ENCODE measurements at regions not wholly inside any gene's neighbourhood (a gene's known extent, or its start where the extent isn't known, plus 50 kb on each side); places are given as distances from the start of the nearest gene placed in this dataset.

DNA sequence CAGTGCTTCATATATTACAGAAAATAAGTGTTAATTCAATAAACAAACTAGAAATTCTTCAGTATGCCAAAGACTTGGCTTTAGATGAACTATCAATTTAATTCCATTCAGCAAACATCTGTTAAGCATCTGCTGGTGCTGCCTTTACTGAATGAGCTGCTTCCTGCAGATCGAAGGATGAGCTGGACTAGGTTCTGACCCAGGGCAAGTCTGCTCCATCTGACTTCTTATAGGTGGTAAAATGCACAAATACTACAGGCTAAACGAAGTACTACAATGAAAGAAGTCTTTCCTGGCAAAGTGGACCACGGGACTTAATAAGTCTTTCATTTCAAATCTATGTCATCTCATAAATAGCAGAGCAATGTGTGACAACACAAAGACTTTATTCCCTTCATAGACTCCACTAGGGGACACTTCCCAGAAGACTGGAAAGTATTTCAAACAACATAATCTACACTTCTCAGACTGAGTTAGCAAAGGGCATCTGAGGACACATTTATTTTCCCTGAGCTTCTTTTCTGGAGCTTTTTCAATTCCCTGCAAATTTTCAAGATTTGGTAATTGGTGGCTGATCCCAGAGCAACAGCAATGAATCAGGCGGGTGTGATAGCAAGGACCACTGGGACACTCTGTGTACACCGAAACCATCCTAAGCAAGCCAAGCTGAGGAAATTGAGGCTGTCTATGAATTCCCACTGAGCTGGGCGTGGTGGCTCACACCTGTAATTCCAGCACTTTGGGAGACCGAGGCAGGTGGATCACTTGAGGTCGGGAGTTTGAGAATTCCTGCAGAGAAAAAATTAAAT, 108.9 kb upstream of the FRMD4A start:
- TF ChIP-seq ZFX (IDR thresholded peaks at IDR 0.05) = no peak
- TF ChIP-seq, protein P1, sequence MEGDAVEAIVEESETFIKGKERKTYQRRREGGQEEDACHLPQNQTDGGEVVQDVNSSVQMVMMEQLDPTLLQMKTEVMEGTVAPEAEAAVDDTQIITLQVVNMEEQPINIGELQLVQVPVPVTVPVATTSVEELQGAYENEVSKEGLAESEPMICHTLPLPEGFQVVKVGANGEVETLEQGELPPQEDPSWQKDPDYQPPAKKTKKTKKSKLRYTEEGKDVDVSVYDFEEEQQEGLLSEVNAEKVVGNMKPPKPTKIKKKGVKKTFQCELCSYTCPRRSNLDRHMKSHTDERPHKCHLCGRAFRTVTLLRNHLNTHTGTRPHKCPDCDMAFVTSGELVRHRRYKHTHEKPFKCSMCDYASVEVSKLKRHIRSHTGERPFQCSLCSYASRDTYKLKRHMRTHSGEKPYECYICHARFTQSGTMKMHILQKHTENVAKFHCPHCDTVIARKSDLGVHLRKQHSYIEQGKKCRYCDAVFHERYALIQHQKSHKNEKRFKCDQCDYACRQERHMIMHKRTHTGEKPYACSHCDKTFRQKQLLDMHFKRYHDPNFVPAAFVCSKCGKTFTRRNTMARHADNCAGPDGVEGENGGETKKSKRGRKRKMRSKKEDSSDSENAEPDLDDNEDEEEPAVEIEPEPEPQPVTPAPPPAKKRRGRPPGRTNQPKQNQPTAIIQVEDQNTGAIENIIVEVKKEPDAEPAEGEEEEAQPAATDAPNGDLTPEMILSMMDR (conservative IDR thresholded peaks at IDR 0.05) = peak; percentile 1; the same call in 1 of the 2 replicates

DNA sequence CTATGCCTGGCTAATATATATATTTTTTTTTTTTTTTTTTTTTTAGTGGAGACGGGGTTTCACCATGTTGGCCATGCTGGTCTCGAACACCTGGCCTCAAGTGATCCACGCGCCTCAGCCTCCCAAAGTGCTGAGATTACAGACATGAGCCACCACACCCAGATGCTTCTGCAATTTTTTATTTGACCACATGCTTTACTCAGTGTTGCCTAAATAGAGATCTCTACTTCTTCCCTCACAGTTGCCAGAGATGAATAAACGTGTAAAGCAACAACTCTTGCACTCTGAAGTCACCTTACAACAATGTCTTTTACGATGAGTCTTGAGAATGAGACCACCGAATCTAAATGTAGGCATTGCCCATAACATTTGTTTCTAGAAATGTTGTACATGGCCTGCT, 107.9 kb upstream of the FRMD4A start:
- TF ChIP-seq, protein P1 (conservative IDR thresholded peaks at IDR 0.05) = no peak
- no peak for TF ChIP-seq ZFX (IDR thresholded peaks at IDR 0.05)
- no peak overlapping the region for H3K27ac ChIP-seq

More for the DNA sequence above, 108.9 kb upstream of the FRMD4A start:
- H3K27ac ChIP-seq = no peak overlapping the region

DNA sequence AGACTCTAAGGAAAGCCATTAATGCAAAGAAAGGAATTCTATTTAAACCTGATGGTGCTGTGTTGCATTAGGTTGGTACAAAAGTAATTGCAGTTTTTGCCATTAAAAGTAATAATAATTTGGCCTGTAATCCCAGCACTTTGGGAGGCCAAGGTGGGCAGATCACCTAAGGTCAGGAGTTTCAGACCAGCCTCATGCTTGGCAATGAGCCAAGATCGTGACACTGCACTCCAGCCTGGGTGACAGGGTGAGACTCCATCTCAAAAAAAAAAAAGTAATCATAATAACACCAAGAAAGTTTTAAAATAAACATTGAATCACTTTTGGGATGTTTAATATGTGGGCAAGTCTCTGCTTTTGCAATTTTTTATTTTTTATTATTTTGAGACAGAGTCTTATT, 107.3 kb upstream of the FRMD4A start:
- H3K27ac ChIP-seq = no peak overlapping the region
- TF ChIP-seq, protein P1 (conservative IDR thresholded peaks at IDR 0.05) = no peak
- no peak for TF ChIP-seq ZFX (IDR thresholded peaks at IDR 0.05)

DNA sequence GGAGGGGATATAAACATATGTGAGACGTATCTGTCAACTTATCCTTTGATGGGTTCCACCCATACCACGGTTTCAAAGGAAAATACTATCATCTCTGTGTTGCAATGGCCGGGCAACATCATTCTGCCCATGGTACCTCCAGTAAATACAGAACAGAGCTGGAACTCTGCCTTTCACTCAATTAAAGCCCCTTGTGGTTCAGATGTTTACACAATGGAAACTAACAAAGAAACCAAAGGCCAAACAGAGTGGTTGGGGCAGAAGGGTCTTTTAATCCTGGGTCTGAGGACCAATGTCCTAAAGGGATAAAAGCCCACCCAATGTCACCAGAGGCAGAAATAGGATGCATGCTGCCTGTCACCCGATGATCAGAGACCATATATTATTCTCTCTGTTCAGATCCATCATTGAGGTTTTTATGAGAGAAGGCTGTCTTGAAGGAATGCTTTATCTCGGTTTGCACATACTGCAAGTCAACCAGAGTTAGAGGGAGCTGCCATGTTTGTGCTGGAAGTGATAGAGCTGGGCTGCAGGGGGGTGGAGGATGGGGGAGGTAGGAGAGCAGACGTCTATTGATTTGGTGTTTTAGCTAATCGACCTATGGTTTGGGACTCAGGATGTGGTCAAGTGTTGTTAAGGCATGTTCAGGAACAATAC, 105.4 kb upstream of the FRMD4A start:
- no peak for TF ChIP-seq ZFX (IDR thresholded peaks at IDR 0.05)
- TF ChIP-seq, protein P1 (conservative IDR thresholded peaks at IDR 0.05) = no peak

DNA sequence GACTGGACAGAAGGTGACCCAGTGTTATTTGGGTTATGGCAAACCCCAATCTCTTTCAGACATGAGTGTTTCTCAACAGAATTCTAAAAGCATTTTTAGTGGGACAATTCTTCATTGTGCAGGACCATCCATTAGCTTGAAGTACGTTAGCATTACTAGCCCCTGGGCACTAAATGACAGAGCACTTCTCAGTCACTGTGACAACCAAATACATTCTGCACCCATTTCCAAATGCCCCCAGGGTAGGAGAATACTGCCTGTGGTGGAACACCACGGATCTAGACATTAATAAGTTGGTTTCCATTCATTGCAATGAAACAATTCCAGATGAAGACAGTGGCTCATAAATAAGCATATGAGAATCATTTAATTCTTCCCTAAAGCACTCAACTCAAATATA, 102.4 kb upstream of the FRMD4A start:
- TF ChIP-seq ZFX (IDR thresholded peaks at IDR 0.05) = no peak
- TF ChIP-seq, protein P1 (conservative IDR thresholded peaks at IDR 0.05) = no peak
- H3K27ac ChIP-seq = no peak overlapping the region

More for the DNA sequence above, 105.4 kb upstream of the FRMD4A start:
- no peak overlapping the region for H3K27ac ChIP-seq

DNA sequence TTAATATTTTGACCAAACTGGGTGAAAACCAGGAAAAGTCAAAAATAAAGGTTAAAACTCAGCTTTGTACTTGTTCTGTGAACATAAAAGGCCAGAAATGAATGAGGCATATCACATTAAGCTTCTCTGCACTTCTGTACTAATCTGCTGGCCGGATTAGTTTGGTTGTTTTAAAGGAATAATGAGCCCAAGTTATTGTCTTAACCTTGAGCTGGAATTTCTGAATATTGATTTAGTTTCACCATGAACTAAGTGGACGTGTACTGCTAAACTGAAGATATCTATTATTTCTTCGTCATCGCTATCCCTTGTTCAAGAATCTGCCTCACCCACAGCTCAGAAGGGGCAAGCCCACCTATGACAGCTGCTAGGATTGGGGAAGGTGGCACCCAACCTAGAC, 101.1 kb upstream of the FRMD4A start:
- no peak overlapping the region for H3K27ac ChIP-seq
- no peak for TF ChIP-seq ZFX (IDR thresholded peaks at IDR 0.05)
- TF ChIP-seq, protein P1 (conservative IDR thresholded peaks at IDR 0.05) = no peak

DNA sequence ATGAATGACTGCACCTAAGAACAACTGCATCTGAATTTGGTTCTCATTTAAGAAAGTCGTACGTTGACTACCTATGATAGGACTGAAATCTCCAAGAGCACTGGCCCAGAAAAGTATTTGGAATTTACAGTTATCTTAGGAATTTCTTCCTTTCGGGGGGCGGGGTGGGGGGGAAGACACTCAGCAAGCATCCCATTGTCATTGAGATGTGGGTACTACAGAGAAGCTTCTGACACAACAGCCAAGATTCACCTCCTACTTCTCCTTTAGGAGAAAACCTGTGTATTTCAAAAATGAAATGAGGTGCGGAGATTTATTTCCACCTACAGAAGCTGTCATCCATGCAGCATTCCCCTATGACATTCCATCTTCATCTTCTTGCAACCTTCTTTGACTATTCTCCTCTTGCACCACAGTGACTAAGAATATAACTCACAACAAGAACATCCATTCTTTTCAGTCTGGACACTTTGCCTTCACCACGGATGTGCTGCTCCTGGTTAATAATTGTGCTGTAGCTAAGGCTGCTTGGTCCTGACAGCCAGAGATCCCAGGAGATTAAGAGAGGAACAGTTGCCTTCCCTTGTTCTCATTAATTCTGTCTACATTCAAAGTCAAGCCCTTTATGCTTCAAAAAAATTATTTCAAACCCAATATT, 98.4 kb upstream of the FRMD4A start:
- H3K27ac ChIP-seq = no peak overlapping the region
- TF ChIP-seq, protein P1 (conservative IDR thresholded peaks at IDR 0.05) = no peak
- TF ChIP-seq ZFX (IDR thresholded peaks at IDR 0.05) = no peak

Measured in C4-2B (cell line).